ENCODE measurements at regions not wholly inside any gene's neighbourhood (a gene's known extent, or its start where the extent isn't known, plus 50 kb on each side); places are given as distances from the start of the nearest gene placed in this dataset.

DNA sequence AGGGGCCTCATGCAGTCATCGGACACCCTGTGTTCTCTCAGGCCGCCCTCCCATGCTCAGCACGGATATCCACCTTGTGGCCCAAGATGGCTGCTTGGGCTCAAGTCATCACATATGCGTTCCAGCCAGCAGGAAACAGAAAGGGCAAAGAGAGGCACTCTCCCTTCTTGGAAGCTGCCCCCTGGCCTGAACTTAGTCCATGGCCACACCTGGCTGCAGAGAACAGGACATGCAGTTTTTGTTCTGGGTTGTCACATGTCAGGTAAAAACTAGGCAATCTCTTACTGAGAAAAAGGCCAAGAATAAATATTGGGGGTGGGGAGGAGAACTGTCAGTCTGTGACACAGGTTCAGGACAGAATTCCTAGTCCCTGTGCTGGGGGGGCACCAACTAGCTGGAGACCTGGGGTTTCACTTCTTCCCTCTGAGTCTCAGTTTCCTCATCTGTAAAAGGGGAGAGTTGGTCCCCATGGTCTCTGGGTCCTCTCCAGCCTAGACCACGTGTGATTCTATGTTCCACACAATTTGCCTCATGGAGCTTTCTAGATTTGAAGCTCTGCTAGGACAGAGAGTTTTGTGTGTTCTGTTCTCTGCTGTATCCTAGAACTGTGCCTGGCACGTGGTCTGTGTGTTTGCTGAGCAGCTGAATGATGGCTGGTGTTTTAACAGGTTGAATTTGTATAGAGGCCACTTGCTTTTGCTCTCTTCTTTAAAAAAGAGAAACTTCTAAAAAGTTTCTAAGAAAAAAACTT is 107.2 kb upstream of the ANO1 start:
- TF ChIP-seq FOXS1 (CRISPR knock-in tag; IDR thresholded peaks at IDR 0.05) = no peak
- no peak for TF ChIP-seq HEYL (CRISPR knock-in tag; IDR thresholded peaks at IDR 0.05)
- TF ChIP-seq, protein P1, sequence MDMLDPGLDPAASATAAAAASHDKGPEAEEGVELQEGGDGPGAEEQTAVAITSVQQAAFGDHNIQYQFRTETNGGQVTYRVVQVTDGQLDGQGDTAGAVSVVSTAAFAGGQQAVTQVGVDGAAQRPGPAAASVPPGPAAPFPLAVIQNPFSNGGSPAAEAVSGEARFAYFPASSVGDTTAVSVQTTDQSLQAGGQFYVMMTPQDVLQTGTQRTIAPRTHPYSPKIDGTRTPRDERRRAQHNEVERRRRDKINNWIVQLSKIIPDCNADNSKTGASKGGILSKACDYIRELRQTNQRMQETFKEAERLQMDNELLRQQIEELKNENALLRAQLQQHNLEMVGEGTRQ (IDR thresholded peaks at IDR 0.05) = no peak
- no peak for TF ChIP-seq FOSL2 (IDR thresholded peaks at IDR 0.05)
- TF ChIP-seq FOSL2 (CRISPR knock-in tag; IDR thresholded peaks at IDR 0.05) = no peak
- no peak for TF ChIP-seq JUNB (IDR thresholded peaks at IDR 0.05)
- TF ChIP-seq FOSB (CRISPR knock-in tag; IDR thresholded peaks at IDR 0.05) = no peak
- TF ChIP-seq CBX8 (IDR thresholded peaks at IDR 0.05) = no peak
- no peak for FAIRE-seq

DNA sequence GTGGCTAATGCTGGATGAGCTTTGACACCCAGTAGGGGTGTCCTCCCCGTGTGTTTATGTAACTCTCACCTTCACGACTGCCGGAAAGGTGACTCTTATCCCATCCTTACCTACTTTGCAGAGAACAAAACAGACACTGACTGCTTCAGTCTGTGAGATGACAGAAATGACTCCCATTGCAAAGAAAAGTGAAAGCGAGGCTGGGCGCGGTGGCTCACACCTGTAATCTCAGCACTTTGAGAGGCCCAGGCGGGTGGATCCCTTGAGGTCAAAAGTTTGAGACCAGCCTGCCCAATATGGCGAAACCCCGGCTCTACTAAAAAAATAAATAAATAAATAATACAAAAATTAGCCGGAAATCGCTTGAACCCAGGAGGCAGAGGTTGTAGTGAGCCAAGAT is 106.4 kb upstream of the ANO1 start:
- Histone ChIP-seq H3K4me1 (peaks cover 8% of the 10 kb centered on the region; the same call in 2 of the 3 replicates), H3K27ac (no peak overlapping the region), H3K4me2 (no peak overlapping the region), H3K9me3 (no peaks in the 10 kb centered on the region), H3K4me3 (no peak overlapping the region)
- ChIA-PET POLR2A (no interaction called here), CTCF (no interaction called here)
- ATAC-seq = no peak
- 90% methylated on average over 11 of the region's 11 CpGs for WGBS (ENCODE audit: missing lambda C conversion rate)
- DNase-seq (ENCODE audit: low read depth in 1 of 2, low spot score in 1 of 2) = no peak
- no peak for TF ChIP-seq RAD21 (conservative IDR thresholded peaks at IDR 0.05 in 1 of 2, IDR thresholded peaks at IDR 0.05 in 1 of 2)
- no peak for TF ChIP-seq MAFK (IDR thresholded peaks at IDR 0.05; ENCODE audit: partially characterized antibody)
- TF ChIP-seq EP300 (IDR thresholded peaks at IDR 0.05) = no peak
- TF ChIP-seq FOSL2 (IDR thresholded peaks at IDR 0.05) = no peak
- TF ChIP-seq FOSL2 (CRISPR knock-in tag; IDR thresholded peaks at IDR 0.05) = no peak
- FAIRE-seq = no peak

More for the DNA sequence above, 107.2 kb upstream of the ANO1 start:
- H3K9me3 ChIP-seq = no peaks in the 10 kb centered on the region
- ATAC-seq (no peak), DNase-seq (ENCODE audit: low read depth in 1 of 2, low spot score in 1 of 2) (no peak)
- peaks cover 11% of the 10 kb centered on the region; the same call in 2 of the 3 replicates for H3K4me1 ChIP-seq
- no peak overlapping the region for H3K4me2 ChIP-seq
- WGBS (ENCODE audit: missing lambda C conversion rate) = 86% methylated on average over 6 of the region's 6 CpGs
- no peak overlapping the region for H3K4me3 ChIP-seq
- POLR2A ChIA-PET = no interaction called here
- no peak overlapping the region; a peak in 1 of 6 replicates for H3K27ac ChIP-seq
- CTCF ChIA-PET = interaction anchor here (1.0 kb wide), 1 partner anchor 17 kb away, joined by 3 read pairs; no protein-coding TSS in a partner anchor

DNA sequence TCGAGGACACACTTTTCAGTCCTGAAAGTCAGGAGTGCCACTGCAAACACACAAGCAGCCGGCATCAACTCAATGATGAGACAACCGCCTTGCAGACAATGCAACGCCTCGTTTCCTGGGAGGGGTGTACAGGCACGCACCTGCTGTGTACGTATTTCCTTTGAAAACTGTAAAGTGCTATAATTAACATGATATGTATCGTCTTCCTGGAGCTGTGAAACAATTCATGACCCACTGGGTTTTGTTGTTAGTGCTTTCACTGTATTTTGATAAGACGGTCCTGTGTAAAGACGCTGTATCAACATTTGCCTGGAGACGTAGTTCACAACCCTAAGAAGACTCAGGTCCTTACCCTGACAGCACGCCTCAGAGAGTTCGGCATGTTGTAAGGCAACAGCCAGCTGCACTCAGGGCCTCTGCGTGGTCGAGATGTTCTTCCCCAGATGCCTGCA is 105.7 kb upstream of the ANO1 start:
- H3K4me2 ChIP-seq = no peak overlapping the region
- DNase-seq (ENCODE audit: low read depth in 1 of 2, low spot score in 1 of 2) (no peak), FAIRE-seq (no peak), ATAC-seq (no peak)
- peaks cover 8% of the 10 kb centered on the region; the same call in 2 of the 3 replicates for H3K4me1 ChIP-seq
- POLR2A ChIA-PET = no interaction called here
- H3K4me3 ChIP-seq = no peak overlapping the region
- TF ChIP-seq ZC3H11A (IDR thresholded peaks at IDR 0.05) (no peak), SMC3 (IDR thresholded peaks at IDR 0.05) (no peak), CHD2 (IDR thresholded peaks at IDR 0.05; ENCODE audit: low read length, partially characterized antibody) (no peak), HDAC2 (IDR thresholded peaks at IDR 0.05) (no peak), KDM1A (IDR thresholded peaks at IDR 0.05; ENCODE audit: low read depth) (no peak), CBX2 (IDR thresholded peaks at IDR 0.05; ENCODE audit: borderline replicate concordance, low read depth) (no peak), ZSCAN20 (CRISPR knock-in tag; IDR thresholded peaks at IDR 0.05) (no peak), EP300 (IDR thresholded peaks at IDR 0.05) (no peak)
- TF ChIP-seq, protein P2, sequence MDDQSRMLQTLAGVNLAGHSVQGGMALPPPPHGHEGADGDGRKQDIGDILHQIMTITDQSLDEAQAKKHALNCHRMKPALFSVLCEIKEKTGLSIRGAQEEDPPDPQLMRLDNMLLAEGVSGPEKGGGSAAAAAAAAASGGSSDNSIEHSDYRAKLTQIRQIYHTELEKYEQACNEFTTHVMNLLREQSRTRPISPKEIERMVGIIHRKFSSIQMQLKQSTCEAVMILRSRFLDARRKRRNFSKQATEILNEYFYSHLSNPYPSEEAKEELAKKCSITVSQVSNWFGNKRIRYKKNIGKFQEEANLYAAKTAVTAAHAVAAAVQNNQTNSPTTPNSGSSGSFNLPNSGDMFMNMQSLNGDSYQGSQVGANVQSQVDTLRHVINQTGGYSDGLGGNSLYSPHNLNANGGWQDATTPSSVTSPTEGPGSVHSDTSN (IDR thresholded peaks at IDR 0.05) = no peak
- TF ChIP-seq, protein P3, sequence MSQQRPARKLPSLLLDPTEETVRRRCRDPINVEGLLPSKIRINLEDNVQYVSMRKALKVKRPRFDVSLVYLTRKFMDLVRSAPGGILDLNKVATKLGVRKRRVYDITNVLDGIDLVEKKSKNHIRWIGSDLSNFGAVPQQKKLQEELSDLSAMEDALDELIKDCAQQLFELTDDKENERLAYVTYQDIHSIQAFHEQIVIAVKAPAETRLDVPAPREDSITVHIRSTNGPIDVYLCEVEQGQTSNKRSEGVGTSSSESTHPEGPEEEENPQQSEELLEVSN (IDR thresholded peaks at IDR 0.05; ENCODE audit: borderline replicate concordance, low read depth) = no peak
- CTCF ChIA-PET = no interaction called here
- H3K9me3 ChIP-seq = no peaks in the 10 kb centered on the region
- 87% methylated on average over 15 of the region's 15 CpGs for WGBS (ENCODE audit: missing lambda C conversion rate)
- H3K27ac ChIP-seq = no peak overlapping the region

Data from A549 (cell line).